SK-N-SH treated with all-trans-retinoic acid at 6 μM for 48 hours (cell line): ENCODE measurements at regions not wholly inside any gene's neighbourhood (a gene's known extent, or its start where the extent isn't known, plus 50 kb on each side); places are given as distances from the start of the nearest gene placed in this dataset.

Source experiments
- BACH2 ChIP-seq: fragments of 250-450 bp; sonication (Bioruptor Pico); IDR thresholded peaks from 2 replicates; pipeline ENCODE4 v1.9.0; 2021; ENCODE audit warnings: mild to moderate bottlenecking, borderline replicate concordance
- OSR1 ChIP-seq: fragments of 250-450 bp; sonication (Bioruptor Pico); IDR thresholded peaks from 2 replicates; pipeline ENCODE4 v1.8.0; 2022; ENCODE audit warnings: moderate library complexity, mild to moderate bottlenecking, inconsistent platforms
- PATZ1 ChIP-seq: fragments of 250-450 bp; sonication (Bioruptor Pico); IDR thresholded peaks from 2 replicates; pipeline ENCODE4 v1.8.0; 2020; ENCODE audit warnings: mild to moderate bottlenecking, moderate library complexity, borderline replicate concordance
- POU6F1 ChIP-seq: fragments of 250-450 bp; sonication (Bioruptor Pico); IDR thresholded peaks from 2 replicates; pipeline ENCODE4 v1.8.0; 2021; ENCODE audit warnings: low read depth, mild to moderate bottlenecking, moderate library complexity, borderline replicate concordance
- TOX ChIP-seq: fragments of 250-450 bp; sonication (Bioruptor Pico); IDR thresholded peaks from 2 replicates; pipeline ENCODE4 v1.8.0; 2021; ENCODE audit warnings: mild to moderate bottlenecking, moderate library complexity, borderline replicate concordance
- ZFP30 ChIP-seq: fragments of 450-650 bp; formaldehyde crosslinking; IDR thresholded peaks from 2 replicates; pipeline ENCODE4 v1.5.0; 2022; ENCODE audit warnings: mild to moderate bottlenecking, moderate library complexity
- ZNF70 ChIP-seq: fragments of 450-650 bp; formaldehyde crosslinking; IDR thresholded peaks from 2 replicates; pipeline ENCODE4 v1.5.0; 2020; ENCODE audit warnings: mild to moderate bottlenecking, moderate library complexity
- ZNF8 ChIP-seq: fragments of 450-650 bp; formaldehyde crosslinking; IDR thresholded peaks from 2 replicates; pipeline ENCODE4 v1.5.0; 2020; ENCODE audit warnings: mild to moderate bottlenecking, moderate library complexity

GRCh38 chr9:20199111-20199510, 410.3 kb upstream of the SLC24A2 start:
- TF ChIP-seq BACH2 (no peak), ZNF8 (CRISPR knock-in tag) (no peak), ZNF70 (CRISPR knock-in tag) (no peak), OSR1 (no peak), POU6F1 (CRISPR knock-in tag) (no peak), TOX (CRISPR knock-in tag) (no peak), PATZ1 (CRISPR knock-in tag) (no peak), ZFP30 (no peak)
